HCT116 (cell line): ENCODE measurements at regions not wholly inside any gene's neighbourhood (a gene's known extent, or its start where the extent isn't known, plus 50 kb on each side); places are given as distances from the start of the nearest gene placed in this dataset.

ENCODE experiments used
- EZH2 ChIP-seq: fragments of 200-600 bp; sonication (generic); IDR thresholded peaks from 2 replicates; pipeline ENCODE4 v1.6.1; 2017; ENCODE audit warnings: antibody characterized with exemption, mixed run types
- EZH2phosphoT487 ChIP-seq: fragments of 200-600 bp; IDR thresholded peaks from 2 replicates; pipeline ENCODE4 v1.6.1; 2018; ENCODE audit warnings: antibody characterized with exemption, borderline replicate concordance
- FOSL1 ChIP-seq: IDR thresholded peaks from 2 replicates; pipeline ENCODE4 v1.6.1; 2012; ENCODE audit warnings: low read depth
- MAX ChIP-seq: IDR thresholded peaks from 2 replicates; pipeline ENCODE4 v1.6.1; 2012
- POLR2A ChIP-seq: IDR thresholded peaks from 2 replicates; pipeline ENCODE4 v1.7.0; 2011; ENCODE audit warnings: borderline replicate concordance; ENCODE audit not compliant: insufficient read depth, insufficient read length; ENCODE audit errors: extremely low read depth
- RAD21 ChIP-seq: IDR thresholded peaks from 2 replicates; pipeline ENCODE4 v1.6.1; 2012; ENCODE audit warnings: low read depth, mild to moderate bottlenecking
- TF ChIP-seq, protein P1 (sequence below), 3 experiments: fragments of 200-600 bp in 1 of 3; sonication (generic) in 1 of 3; IDR thresholded peaks in 2 of 3; conservative IDR thresholded peaks in 1 of 3; 2 replicates each; pipeline ENCODE4 v1.5.1; 2012 to 2017; ENCODE audit warnings: low read depth in 2 of 3, low read length in 2 of 3, antibody characterized with exemption in 1 of 3, borderline replicate concordance in 1 of 3, control low read depth in 1 of 3, mild to moderate bottlenecking in 1 of 3, mixed read lengths in 1 of 3, mixed run types in 1 of 3, moderate library complexity in 1 of 3; ENCODE audit not compliant: insufficient read depth in 1 of 3
- TF ChIP-seq, protein P2 (sequence below): IDR thresholded peaks from 2 replicates; pipeline ENCODE4 v1.6.1; 2012

GRCh38 chr20:59462249-59462648 lies 142.1 kb upstream of the PHACTR3 start:
- TF ChIP-seq, protein P1, sequence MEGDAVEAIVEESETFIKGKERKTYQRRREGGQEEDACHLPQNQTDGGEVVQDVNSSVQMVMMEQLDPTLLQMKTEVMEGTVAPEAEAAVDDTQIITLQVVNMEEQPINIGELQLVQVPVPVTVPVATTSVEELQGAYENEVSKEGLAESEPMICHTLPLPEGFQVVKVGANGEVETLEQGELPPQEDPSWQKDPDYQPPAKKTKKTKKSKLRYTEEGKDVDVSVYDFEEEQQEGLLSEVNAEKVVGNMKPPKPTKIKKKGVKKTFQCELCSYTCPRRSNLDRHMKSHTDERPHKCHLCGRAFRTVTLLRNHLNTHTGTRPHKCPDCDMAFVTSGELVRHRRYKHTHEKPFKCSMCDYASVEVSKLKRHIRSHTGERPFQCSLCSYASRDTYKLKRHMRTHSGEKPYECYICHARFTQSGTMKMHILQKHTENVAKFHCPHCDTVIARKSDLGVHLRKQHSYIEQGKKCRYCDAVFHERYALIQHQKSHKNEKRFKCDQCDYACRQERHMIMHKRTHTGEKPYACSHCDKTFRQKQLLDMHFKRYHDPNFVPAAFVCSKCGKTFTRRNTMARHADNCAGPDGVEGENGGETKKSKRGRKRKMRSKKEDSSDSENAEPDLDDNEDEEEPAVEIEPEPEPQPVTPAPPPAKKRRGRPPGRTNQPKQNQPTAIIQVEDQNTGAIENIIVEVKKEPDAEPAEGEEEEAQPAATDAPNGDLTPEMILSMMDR (IDR thresholded peaks at IDR 0.05 in 2 of 3, conservative IDR thresholded peaks at IDR 0.05 in 1 of 3; ENCODE audit: borderline replicate concordance in 1 of 3, insufficient read depth in 1 of 3, low read depth in 2 of 3, low read length in 2 of 3), result no peak
- TF ChIP-seq EZH2phosphoT487, result no peak
- TF ChIP-seq RAD21, result no peak
- no peak for TF ChIP-seq MAX
- no peak for TF ChIP-seq FOSL1
- no peak for TF ChIP-seq POLR2A
- no peak for TF ChIP-seq EZH2
- TF ChIP-seq, protein P2, sequence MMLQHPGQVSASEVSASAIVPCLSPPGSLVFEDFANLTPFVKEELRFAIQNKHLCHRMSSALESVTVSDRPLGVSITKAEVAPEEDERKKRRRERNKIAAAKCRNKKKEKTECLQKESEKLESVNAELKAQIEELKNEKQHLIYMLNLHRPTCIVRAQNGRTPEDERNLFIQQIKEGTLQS, result no peak
